ENCODE measurements at regions not wholly inside any gene's neighbourhood (a gene's known extent, or its start where the extent isn't known, plus 50 kb on each side); places are given as distances from the start of the nearest gene placed in this dataset.

- TF ChIP-seq CTCF (IDR thresholded peaks at IDR 0.05; ENCODE audit: insufficient read depth, low read depth, low read length) (no peak), EZH2 (IDR thresholded peaks at IDR 0.05; ENCODE audit: insufficient read depth, low read length) (no peak)
Observed at GRCh38 chr2:122077114-122077513, 321.7 kb downstream of the TSN start.
